Esophagus squamous epithelium (tissue), 4 donors: ENCODE measurements at regions not wholly inside any gene's neighbourhood (a gene's known extent, or its start where the extent isn't known, plus 50 kb on each side); places are given as distances from the start of the nearest gene placed in this dataset.

Source experiments
- CTCF ChIP-seq, 6 experiments: fragments of 450-650 bp in 4 of 6; fragments of 200-600 bp in 2 of 6; sonication (generic) in 2 of 6; IDR thresholded peaks; one replicate each; pipeline ENCODE4 v1.5.1; 2016 to 2019; ENCODE audit warnings: antibody characterized with exemption in 6 of 6, mild to moderate bottlenecking in 4 of 6, moderate library complexity in 4 of 6
- POLR2A ChIP-seq, 4 donors: fragments of 450-650 bp; IDR thresholded peaks; one replicate each; pipeline ENCODE4 v1.6.1; 2017; ENCODE audit warnings: antibody characterized with exemption in 4 of 4, mild to moderate bottlenecking in 4 of 4, moderate library complexity in 3 of 4

GRCh38 chr4:17098996-17099395, 200.6 kb upstream of the LDB2 start:
- no peak for TF ChIP-seq CTCF (IDR thresholded peaks at IDR 0.05)
- no peak for TF ChIP-seq POLR2A (IDR thresholded peaks at IDR 0.05)
